ENCODE measurements at regions not wholly inside any gene's neighbourhood (a gene's known extent, or its start where the extent isn't known, plus 50 kb on each side); places are given as distances from the start of the nearest gene placed in this dataset.

GRCh38 chr4:4918067-4918466, 58.6 kb downstream of the MSX1 start:
- Histone ChIP-seq H3K9me2 (ENCODE audit: low read depth, low read length) (no peaks in the 10 kb centered on the region), H3F3A (ENCODE audit: insufficient read depth, low read length) (no peaks in the 10 kb centered on the region), H3K36me3 (ENCODE audit: insufficient read depth, low read length) (no peaks in the 10 kb centered on the region; the same call in 1 of the 2 replicates), H3K9me3 (ENCODE audit: low read length) (no peaks in the 10 kb centered on the region), H3K79me2 (ENCODE audit: insufficient read depth, low read length) (no peaks in the 10 kb centered on the region), H3K4me1 (ENCODE audit: insufficient read depth, low read length, severe bottlenecking) (no peaks in the 10 kb centered on the region), H3K4me2 (ENCODE audit: low read length) (no peak overlapping the region), H3K4me3 (ENCODE audit: low read depth, low read length, poor library complexity, severe bottlenecking) (no peak overlapping the region), H4K20me1 (ENCODE audit: insufficient read depth, low read length) (no peaks in the 10 kb centered on the region), H3K27ac (ENCODE audit: low read depth, low read length, poor library complexity, severe bottlenecking) (no peak overlapping the region), H3K9ac (ENCODE audit: low read length) (no peak overlapping the region), H3K27me3 (ENCODE audit: insufficient read depth, low read length) (no peaks in the 10 kb centered on the region), H2AFZ (ENCODE audit: low read length) (no peak overlapping the region)
- TF ChIP-seq CTCF (IDR thresholded peaks at IDR 0.05; ENCODE audit: low read length) (no peak), EZH2 (IDR thresholded peaks at IDR 0.05; ENCODE audit: borderline replicate concordance, low read length) (no peak)

DNA sequence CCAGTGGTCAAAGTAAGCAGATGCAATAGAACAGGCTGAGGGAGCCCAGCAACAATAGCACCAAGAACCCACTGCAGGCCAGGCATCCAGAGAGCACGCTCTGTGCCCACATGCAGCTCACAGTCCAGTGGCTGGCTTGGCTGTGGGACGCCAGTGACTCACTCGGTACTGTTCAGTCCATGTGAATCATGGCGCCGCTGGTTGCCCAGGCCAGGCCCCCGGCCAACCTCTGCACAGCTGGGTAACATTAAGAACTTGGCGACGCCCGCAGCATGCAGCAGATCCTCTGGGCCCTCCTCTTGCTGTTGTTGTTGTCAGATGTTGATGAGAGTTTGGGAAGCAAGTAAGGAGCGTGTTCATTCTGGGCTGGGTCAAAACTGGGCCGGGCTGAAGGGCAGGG, 60.5 kb downstream of the MSX1 start:
- TF ChIP-seq EZH2 (IDR thresholded peaks at IDR 0.05; ENCODE audit: borderline replicate concordance, low read length), result no peak
- TF ChIP-seq CTCF (IDR thresholded peaks at IDR 0.05; ENCODE audit: low read length), result no peak
- no peaks in the 10 kb centered on the region for H3K79me2 ChIP-seq (ENCODE audit: insufficient read depth, low read length)
- H3K27me3 ChIP-seq (ENCODE audit: insufficient read depth, low read length), result no peaks in the 10 kb centered on the region
- H4K20me1 ChIP-seq (ENCODE audit: insufficient read depth, low read length), result no peaks in the 10 kb centered on the region
- no peak overlapping the region for H2AFZ ChIP-seq (ENCODE audit: low read length)
- H3K27ac ChIP-seq (ENCODE audit: low read depth, low read length, poor library complexity, severe bottlenecking), result no peak overlapping the region
- no peaks in the 10 kb centered on the region for H3K9me3 ChIP-seq (ENCODE audit: low read length)
- no peak overlapping the region for H3K4me2 ChIP-seq (ENCODE audit: low read length)
- no peak overlapping the region for H3K9ac ChIP-seq (ENCODE audit: low read length)
- no peaks in the 10 kb centered on the region for H3K9me2 ChIP-seq (ENCODE audit: low read depth, low read length)
- no peak overlapping the region for H3K4me3 ChIP-seq (ENCODE audit: low read depth, low read length, poor library complexity, severe bottlenecking)
- no peaks in the 10 kb centered on the region; the same call in 1 of the 2 replicates for H3K36me3 ChIP-seq (ENCODE audit: insufficient read depth, low read length)
- H3K4me1 ChIP-seq (ENCODE audit: insufficient read depth, low read length, severe bottlenecking), result no peaks in the 10 kb centered on the region
- no peaks in the 10 kb centered on the region for H3F3A ChIP-seq (ENCODE audit: insufficient read depth, low read length)

GRCh38 chr4:4921077-4921476, 61.6 kb downstream of the MSX1 start:
- Histone ChIP-seq H4K20me1 (ENCODE audit: insufficient read depth, low read length) (no peaks in the 10 kb centered on the region), H3K9me3 (ENCODE audit: low read length) (no peaks in the 10 kb centered on the region), H3K4me2 (ENCODE audit: low read length) (no peak overlapping the region), H3F3A (ENCODE audit: insufficient read depth, low read length) (no peaks in the 10 kb centered on the region), H3K27ac (ENCODE audit: low read depth, low read length, poor library complexity, severe bottlenecking) (no peak overlapping the region), H3K9ac (ENCODE audit: low read length) (no peak overlapping the region), H2AFZ (ENCODE audit: low read length) (no peak overlapping the region), H3K27me3 (ENCODE audit: insufficient read depth, low read length) (no peaks in the 10 kb centered on the region), H3K9me2 (ENCODE audit: low read depth, low read length) (no peaks in the 10 kb centered on the region), H3K36me3 (ENCODE audit: insufficient read depth, low read length) (no peaks in the 10 kb centered on the region; the same call in 1 of the 2 replicates), H3K4me3 (ENCODE audit: low read depth, low read length, poor library complexity, severe bottlenecking) (no peak overlapping the region), H3K4me1 (ENCODE audit: insufficient read depth, low read length, severe bottlenecking) (no peaks in the 10 kb centered on the region), H3K79me2 (ENCODE audit: insufficient read depth, low read length) (no peaks in the 10 kb centered on the region)
- no peak for TF ChIP-seq CTCF (IDR thresholded peaks at IDR 0.05; ENCODE audit: low read length)
- TF ChIP-seq EZH2 (IDR thresholded peaks at IDR 0.05; ENCODE audit: borderline replicate concordance, low read length), result no peak
